ENCODE measurements at regions not wholly inside any gene's neighbourhood (a gene's known extent, or its start where the extent isn't known, plus 50 kb on each side); places are given as distances from the start of the nearest gene placed in this dataset.

DNA sequence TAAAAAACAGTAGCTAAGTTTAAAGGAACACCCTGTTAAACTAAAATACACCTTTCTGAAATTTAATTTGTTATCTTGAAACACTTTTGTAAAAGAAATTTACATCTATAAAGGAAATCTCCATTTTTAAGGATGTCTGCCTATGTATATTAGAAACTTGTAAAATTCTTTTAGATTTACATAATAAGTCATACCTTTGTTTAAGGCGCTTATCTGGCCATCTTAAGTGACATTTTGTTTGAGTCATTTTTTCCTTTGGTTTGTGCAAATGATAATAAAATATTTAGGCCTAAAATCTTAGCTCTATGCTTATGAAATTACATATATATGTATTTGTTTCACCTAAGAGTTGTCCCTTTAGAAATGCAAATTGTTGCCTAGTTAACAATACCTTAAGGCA lies 1193.4 kb downstream of the FSCB start (continued):
- TF ChIP-seq, protein P1, sequence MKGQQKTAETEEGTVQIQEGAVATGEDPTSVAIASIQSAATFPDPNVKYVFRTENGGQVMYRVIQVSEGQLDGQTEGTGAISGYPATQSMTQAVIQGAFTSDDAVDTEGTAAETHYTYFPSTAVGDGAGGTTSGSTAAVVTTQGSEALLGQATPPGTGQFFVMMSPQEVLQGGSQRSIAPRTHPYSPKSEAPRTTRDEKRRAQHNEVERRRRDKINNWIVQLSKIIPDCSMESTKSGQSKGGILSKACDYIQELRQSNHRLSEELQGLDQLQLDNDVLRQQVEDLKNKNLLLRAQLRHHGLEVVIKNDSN (IDR thresholded peaks at IDR 0.05; ENCODE audit: borderline replicate concordance, low read depth): no peak
- TF ChIP-seq MEF2A (IDR thresholded peaks at IDR 0.05; ENCODE audit: borderline replicate concordance, low read depth) (no peak), JUND (IDR thresholded peaks at IDR 0.05) (no peak), RAD21 (IDR thresholded peaks at IDR 0.05; ENCODE audit: low read length) (no peak), FOXM1 (IDR thresholded peaks at IDR 0.05; ENCODE audit: low read depth) (no peak), TAF1 (IDR thresholded peaks at IDR 0.05; ENCODE audit: borderline replicate concordance, low read depth, low read length) (no peak)

DNA sequence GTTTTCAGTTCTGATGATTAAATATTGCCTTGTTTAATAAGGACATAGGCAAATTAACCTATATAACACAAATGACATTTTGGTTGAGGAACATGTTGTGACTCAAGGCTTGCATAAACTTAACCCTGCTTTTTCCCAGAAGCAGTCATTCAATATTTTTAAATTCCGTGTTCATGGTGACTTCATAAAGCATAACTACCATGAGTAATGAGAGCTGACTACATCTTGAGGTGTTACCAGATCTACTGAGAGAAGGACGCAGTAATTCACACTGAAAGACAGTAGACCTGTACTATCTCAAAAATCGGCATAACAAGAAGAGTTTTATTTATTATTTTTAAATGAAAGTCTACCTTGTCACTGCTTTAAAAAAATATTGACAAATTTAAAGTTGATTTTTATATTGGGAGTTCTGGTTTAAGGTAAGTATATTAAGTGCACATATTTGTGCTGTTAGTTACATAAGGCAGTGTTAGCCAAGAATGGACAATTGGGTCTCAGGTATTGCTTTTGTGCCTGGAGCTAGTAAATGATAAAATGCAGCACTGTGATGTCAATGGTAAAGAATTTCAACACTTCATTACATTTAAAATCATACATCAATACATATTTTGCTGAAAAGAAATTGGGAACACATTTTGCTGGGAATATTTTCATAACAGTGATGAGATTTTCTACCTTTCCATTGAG lies 1198.5 kb downstream of the FSCB start:
- H3K79me2 ChIP-seq (ENCODE audit: insufficient read depth): no peaks in the 10 kb centered on the region
- no peaks in the 10 kb centered on the region for H3K9me2 ChIP-seq
- no peaks in the 10 kb centered on the region for H3K27me3 ChIP-seq (ENCODE audit: insufficient read depth)
- no peak for DNase-seq
- H3K9ac ChIP-seq: no peak overlapping the region
- H3K4me1 ChIP-seq (ENCODE audit: control insufficient read depth in 1 of 2, insufficient read depth in 2 of 2, low read depth in 1 of 2, low read length in 1 of 2): no peaks in the 10 kb centered on the region
- H4K20me1 ChIP-seq (ENCODE audit: insufficient read depth): no peaks in the 10 kb centered on the region
- 7% methylated on average over 3 of the region's 3 CpGs for WGBS (ENCODE audit: low lambda C conversion rate)
- H3K9me3 ChIP-seq: no peaks in the 10 kb centered on the region
- no peaks in the 10 kb centered on the region for H3F3A ChIP-seq (replicated peaks; ENCODE audit: insufficient read depth)
- ChIA-PET CTCF (no interaction called here), POLR2A (no interaction called here)
- H2AFZ ChIP-seq (ENCODE audit: low read depth): no peak overlapping the region
- no peak overlapping the region for H3K27ac ChIP-seq (ENCODE audit: low read depth in 2 of 2, low read length in 1 of 2)
- no peaks in the 10 kb centered on the region for H3K36me3 ChIP-seq (replicated peaks in 1 of 2; ENCODE audit: control insufficient read depth in 1 of 2, insufficient read depth in 2 of 2, low read length in 1 of 2)
- TF ChIP-seq RAD21 (IDR thresholded peaks at IDR 0.05; ENCODE audit: low read length) (no peak), RXRA (IDR thresholded peaks at IDR 0.05; ENCODE audit: borderline replicate concordance, low read depth) (no peak), MEF2A (IDR thresholded peaks at IDR 0.05; ENCODE audit: borderline replicate concordance, low read depth) (no peak), TCF12 (IDR thresholded peaks at IDR 0.05) (no peak), NRF1 (IDR thresholded peaks at IDR 0.05; ENCODE audit: low read depth, low read length) (no peak), RFX5 (IDR thresholded peaks at IDR 0.05; ENCODE audit: low read length) (no peak), GATA2 (CRISPR knock-in tag; IDR thresholded peaks at IDR 0.05) (no peak), RCOR1 (IDR thresholded peaks at IDR 0.05; ENCODE audit: low read length) (no peak)
- TF ChIP-seq, protein P2, sequence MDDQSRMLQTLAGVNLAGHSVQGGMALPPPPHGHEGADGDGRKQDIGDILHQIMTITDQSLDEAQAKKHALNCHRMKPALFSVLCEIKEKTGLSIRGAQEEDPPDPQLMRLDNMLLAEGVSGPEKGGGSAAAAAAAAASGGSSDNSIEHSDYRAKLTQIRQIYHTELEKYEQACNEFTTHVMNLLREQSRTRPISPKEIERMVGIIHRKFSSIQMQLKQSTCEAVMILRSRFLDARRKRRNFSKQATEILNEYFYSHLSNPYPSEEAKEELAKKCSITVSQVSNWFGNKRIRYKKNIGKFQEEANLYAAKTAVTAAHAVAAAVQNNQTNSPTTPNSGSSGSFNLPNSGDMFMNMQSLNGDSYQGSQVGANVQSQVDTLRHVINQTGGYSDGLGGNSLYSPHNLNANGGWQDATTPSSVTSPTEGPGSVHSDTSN (IDR thresholded peaks at IDR 0.05): no peak
- TF ChIP-seq, protein P3, sequence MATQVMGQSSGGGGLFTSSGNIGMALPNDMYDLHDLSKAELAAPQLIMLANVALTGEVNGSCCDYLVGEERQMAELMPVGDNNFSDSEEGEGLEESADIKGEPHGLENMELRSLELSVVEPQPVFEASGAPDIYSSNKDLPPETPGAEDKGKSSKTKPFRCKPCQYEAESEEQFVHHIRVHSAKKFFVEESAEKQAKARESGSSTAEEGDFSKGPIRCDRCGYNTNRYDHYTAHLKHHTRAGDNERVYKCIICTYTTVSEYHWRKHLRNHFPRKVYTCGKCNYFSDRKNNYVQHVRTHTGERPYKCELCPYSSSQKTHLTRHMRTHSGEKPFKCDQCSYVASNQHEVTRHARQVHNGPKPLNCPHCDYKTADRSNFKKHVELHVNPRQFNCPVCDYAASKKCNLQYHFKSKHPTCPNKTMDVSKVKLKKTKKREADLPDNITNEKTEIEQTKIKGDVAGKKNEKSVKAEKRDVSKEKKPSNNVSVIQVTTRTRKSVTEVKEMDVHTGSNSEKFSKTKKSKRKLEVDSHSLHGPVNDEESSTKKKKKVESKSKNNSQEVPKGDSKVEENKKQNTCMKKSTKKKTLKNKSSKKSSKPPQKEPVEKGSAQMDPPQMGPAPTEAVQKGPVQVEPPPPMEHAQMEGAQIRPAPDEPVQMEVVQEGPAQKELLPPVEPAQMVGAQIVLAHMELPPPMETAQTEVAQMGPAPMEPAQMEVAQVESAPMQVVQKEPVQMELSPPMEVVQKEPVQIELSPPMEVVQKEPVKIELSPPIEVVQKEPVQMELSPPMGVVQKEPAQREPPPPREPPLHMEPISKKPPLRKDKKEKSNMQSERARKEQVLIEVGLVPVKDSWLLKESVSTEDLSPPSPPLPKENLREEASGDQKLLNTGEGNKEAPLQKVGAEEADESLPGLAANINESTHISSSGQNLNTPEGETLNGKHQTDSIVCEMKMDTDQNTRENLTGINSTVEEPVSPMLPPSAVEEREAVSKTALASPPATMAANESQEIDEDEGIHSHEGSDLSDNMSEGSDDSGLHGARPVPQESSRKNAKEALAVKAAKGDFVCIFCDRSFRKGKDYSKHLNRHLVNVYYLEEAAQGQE (IDR thresholded peaks at IDR 0.05; ENCODE audit: low read depth, low read length): no peak
- TF ChIP-seq, protein P4, sequence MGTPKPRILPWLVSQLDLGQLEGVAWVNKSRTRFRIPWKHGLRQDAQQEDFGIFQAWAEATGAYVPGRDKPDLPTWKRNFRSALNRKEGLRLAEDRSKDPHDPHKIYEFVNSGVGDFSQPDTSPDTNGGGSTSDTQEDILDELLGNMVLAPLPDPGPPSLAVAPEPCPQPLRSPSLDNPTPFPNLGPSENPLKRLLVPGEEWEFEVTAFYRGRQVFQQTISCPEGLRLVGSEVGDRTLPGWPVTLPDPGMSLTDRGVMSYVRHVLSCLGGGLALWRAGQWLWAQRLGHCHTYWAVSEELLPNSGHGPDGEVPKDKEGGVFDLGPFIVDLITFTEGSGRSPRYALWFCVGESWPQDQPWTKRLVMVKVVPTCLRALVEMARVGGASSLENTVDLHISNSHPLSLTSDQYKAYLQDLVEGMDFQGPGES (IDR thresholded peaks at IDR 0.05; ENCODE audit: low read depth, low read length): no peak
- TF ChIP-seq, protein P5, sequence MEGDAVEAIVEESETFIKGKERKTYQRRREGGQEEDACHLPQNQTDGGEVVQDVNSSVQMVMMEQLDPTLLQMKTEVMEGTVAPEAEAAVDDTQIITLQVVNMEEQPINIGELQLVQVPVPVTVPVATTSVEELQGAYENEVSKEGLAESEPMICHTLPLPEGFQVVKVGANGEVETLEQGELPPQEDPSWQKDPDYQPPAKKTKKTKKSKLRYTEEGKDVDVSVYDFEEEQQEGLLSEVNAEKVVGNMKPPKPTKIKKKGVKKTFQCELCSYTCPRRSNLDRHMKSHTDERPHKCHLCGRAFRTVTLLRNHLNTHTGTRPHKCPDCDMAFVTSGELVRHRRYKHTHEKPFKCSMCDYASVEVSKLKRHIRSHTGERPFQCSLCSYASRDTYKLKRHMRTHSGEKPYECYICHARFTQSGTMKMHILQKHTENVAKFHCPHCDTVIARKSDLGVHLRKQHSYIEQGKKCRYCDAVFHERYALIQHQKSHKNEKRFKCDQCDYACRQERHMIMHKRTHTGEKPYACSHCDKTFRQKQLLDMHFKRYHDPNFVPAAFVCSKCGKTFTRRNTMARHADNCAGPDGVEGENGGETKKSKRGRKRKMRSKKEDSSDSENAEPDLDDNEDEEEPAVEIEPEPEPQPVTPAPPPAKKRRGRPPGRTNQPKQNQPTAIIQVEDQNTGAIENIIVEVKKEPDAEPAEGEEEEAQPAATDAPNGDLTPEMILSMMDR (IDR thresholded peaks at IDR 0.05): no peak
- H3K4me3 ChIP-seq (ENCODE audit: low read depth in 2 of 2, low read length in 1 of 2): no peak overlapping the region
- H3K4me2 ChIP-seq: no peak overlapping the region

Data from SK-N-SH (cell line).